ENCODE measurements at regions not wholly inside any gene's neighbourhood (a gene's known extent, or its start where the extent isn't known, plus 50 kb on each side); places are given as distances from the start of the nearest gene placed in this dataset.

- TF ChIP-seq CTCF (IDR thresholded peaks at IDR 0.05; ENCODE audit: control extremely low read depth in 1 of 3, insufficient read depth in 1 of 3, low read depth in 1 of 3, low read length in 3 of 3) (no peak), BRCA1 (IDR thresholded peaks at IDR 0.05; ENCODE audit: low read depth, low read length) (no peak), SIN3A (conservative IDR thresholded peaks at IDR 0.05 in 1 of 2, IDR thresholded peaks at IDR 0.05 in 1 of 2; ENCODE audit: low read depth in 1 of 2, low read length in 2 of 2) (no peak), MAX (IDR thresholded peaks at IDR 0.05) (no peak), BACH1 (IDR thresholded peaks at IDR 0.05; ENCODE audit: low read length) (no peak), JUND (IDR thresholded peaks at IDR 0.05; ENCODE audit: low read length) (no peak)
Observed at GRCh38 chr20:60102665-60103210, 144.5 kb downstream of the CDH26 start.

All from H1 (cell line).